ENCODE measurements at regions not wholly inside any gene's neighbourhood (a gene's known extent, or its start where the extent isn't known, plus 50 kb on each side); places are given as distances from the start of the nearest gene placed in this dataset.
"Not testable (repeated sequence)": the region's sequence is repeated elsewhere in the genome, so short reads cannot be mapped to it uniquely, and the experiment has no call there.

DNA sequence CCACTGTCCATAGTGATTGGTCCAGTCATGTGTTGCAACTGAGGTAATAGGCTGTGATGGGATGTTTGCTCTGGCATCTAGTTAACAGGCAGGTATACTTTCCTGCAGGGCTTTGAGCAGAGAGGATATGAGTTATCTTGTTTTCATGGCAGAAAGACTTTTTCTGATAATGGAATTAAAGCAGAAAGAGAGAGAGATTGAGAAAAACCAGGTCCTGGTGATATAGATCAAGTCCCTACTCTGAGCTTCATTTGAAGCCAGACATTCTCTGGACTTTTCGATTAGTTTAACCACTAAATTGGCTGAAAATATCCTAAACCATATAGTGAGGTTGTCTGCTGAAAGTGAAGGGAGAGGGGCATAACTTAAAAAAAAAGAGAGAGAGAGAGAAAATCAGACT lies 233.8 kb upstream of the TBX18 start:
- Histone ChIP-seq H3K4me3 (ENCODE audit: insufficient read depth, low read depth, low read length) (no peak overlapping the region), H3K9me3 (ENCODE audit: control insufficient read depth, low read length) (no peaks in the 10 kb centered on the region), H3K27me3 (ENCODE audit: control insufficient read depth, insufficient read depth, low read length, poor library complexity, severe bottlenecking) (no peaks in the 10 kb centered on the region), H3K36me3 (ENCODE audit: control insufficient read depth, insufficient read depth, low read length) (no peaks in the 10 kb centered on the region), H3K4me1 (ENCODE audit: control insufficient read depth, insufficient read depth, low read length) (no peaks in the 10 kb centered on the region), H3K27ac (ENCODE audit: insufficient read depth, low read depth, low read length, poor library complexity, severe bottlenecking) (no peak overlapping the region)
- 100% methylated on average over 1 of the region's 1 CpG; no CpG with 5 or more reads in 1 of the 2 experiments for WGBS, 2 experiments

DNA sequence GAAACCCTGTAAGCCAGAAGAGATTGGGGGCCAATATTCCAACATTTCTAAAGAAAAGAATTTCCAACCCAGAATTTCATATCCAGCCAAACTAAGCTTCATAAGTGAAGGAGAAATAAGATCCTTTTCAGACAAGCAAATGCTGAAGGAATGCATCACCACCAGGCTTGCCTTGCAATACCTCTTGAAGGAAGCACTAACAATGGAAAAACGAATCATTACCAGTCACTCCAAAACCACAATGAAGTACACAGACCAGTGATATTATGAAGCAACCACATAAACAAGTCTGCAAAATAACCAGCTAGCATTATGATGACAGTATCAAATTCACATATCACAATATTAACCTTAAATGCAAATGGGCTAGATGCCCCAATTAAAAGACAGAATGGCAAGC lies 224.4 kb upstream of the TBX18 start:
- H3K27me3 ChIP-seq (ENCODE audit: control insufficient read depth, insufficient read depth, low read length, poor library complexity, severe bottlenecking); H3K27ac ChIP-seq (ENCODE audit: insufficient read depth, low read depth, low read length, poor library complexity, severe bottlenecking); H3K36me3 ChIP-seq (ENCODE audit: control insufficient read depth, insufficient read depth, low read length); H3K9me3 ChIP-seq (ENCODE audit: control insufficient read depth, low read length); H3K4me1 ChIP-seq (ENCODE audit: control insufficient read depth, insufficient read depth, low read length); H3K4me3 ChIP-seq (ENCODE audit: insufficient read depth, low read depth, low read length): not testable (repeated sequence)
- 77 to 87% methylated on average over 1 of the region's 1 CpG for WGBS, 2 experiments

DNA sequence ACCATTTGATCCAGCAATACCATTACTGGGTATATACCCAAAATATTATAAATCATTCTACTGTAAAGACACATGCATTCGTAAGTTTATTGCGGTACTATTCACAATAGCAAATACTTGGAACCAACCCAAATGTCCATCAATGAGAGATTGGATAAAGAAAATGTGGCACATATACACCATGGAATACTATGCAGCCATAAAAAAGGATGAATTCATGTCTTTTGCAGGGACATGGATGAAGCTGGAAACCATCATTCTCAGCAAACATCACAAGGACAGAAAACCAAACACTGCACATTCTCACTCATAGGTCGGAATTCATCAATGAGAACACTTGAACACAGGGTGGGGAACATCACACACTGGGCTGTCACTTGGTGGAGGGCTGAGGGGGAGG lies 221.1 kb upstream of the TBX18 start:
- H3K4me3 ChIP-seq (ENCODE audit: insufficient read depth, low read depth, low read length); H3K36me3 ChIP-seq (ENCODE audit: control insufficient read depth, insufficient read depth, low read length); H3K4me1 ChIP-seq (ENCODE audit: control insufficient read depth, insufficient read depth, low read length); H3K27ac ChIP-seq (ENCODE audit: insufficient read depth, low read depth, low read length, poor library complexity, severe bottlenecking); H3K9me3 ChIP-seq (ENCODE audit: control insufficient read depth, low read length); H3K27me3 ChIP-seq (ENCODE audit: control insufficient read depth, insufficient read depth, low read length, poor library complexity, severe bottlenecking): not testable (repeated sequence)
- WGBS, 2 experiments = 90 to 93% methylated on average over 3 of the region's 3 CpGs

DNA sequence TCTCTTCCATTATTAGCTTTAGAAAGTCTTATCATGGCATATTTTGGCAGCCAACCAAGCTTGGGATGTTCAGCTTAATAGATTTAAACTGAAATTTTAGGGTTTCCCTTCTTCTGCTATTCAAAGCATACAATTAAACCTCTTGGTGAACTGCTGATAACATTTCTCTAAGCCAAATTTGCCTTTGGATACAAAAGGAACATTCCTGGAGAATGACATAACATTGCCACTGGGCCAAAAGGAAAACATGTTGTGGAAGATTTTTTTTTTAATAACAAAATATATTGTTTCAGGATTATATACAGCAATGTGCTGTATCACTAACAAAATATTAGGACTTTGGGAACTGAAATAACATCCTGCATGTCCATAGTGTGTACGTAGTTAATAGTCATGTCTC lies 215.1 kb upstream of the TBX18 start:
- no peaks in the 10 kb centered on the region for H3K9me3 ChIP-seq (ENCODE audit: control insufficient read depth, low read length)
- no peak overlapping the region for H3K27ac ChIP-seq (ENCODE audit: insufficient read depth, low read depth, low read length, poor library complexity, severe bottlenecking)
- no peaks in the 10 kb centered on the region for H3K36me3 ChIP-seq (ENCODE audit: control insufficient read depth, insufficient read depth, low read length)
- 100% methylated on average over 1 of the region's 1 CpG; no CpG with 5 or more reads in 1 of the 2 experiments for WGBS, 2 experiments
- H3K4me1 ChIP-seq (ENCODE audit: control insufficient read depth, insufficient read depth, low read length) = no peaks in the 10 kb centered on the region
- no peak overlapping the region for H3K4me3 ChIP-seq (ENCODE audit: insufficient read depth, low read depth, low read length)
- no peaks in the 10 kb centered on the region for H3K27me3 ChIP-seq (ENCODE audit: control insufficient read depth, insufficient read depth, low read length, poor library complexity, severe bottlenecking)

DNA sequence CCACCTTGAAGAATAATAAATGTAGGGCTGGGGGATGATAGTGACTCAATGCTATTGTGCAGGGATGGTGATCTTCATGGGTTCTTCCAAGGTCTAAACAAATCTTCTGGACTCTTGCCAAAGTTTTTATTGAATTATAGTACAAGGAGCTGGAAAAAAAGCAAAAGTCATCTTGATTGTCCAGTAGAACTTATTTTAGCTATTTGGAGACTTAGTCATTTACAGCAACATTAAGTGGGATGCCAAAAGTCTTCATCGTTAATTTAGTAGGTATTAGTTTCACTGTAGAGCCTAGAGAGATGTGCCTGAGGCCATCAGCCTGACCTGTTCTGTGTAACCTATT lies 212.9 kb upstream of the TBX18 start:
- no peaks in the 10 kb centered on the region for H3K4me1 ChIP-seq (ENCODE audit: control insufficient read depth, insufficient read depth, low read length)
- no peaks in the 10 kb centered on the region for H3K9me3 ChIP-seq (ENCODE audit: control insufficient read depth, low read length)
- no peak overlapping the region for H3K4me3 ChIP-seq (ENCODE audit: insufficient read depth, low read depth, low read length)
- H3K36me3 ChIP-seq (ENCODE audit: control insufficient read depth, insufficient read depth, low read length) = no peaks in the 10 kb centered on the region
- H3K27ac ChIP-seq (ENCODE audit: insufficient read depth, low read depth, low read length, poor library complexity, severe bottlenecking) = no peak overlapping the region
- no peaks in the 10 kb centered on the region for H3K27me3 ChIP-seq (ENCODE audit: control insufficient read depth, insufficient read depth, low read length, poor library complexity, severe bottlenecking)
- WGBS, 2 experiments = 97 to 100% methylated on average over 1 of the region's 1 CpG

DNA sequence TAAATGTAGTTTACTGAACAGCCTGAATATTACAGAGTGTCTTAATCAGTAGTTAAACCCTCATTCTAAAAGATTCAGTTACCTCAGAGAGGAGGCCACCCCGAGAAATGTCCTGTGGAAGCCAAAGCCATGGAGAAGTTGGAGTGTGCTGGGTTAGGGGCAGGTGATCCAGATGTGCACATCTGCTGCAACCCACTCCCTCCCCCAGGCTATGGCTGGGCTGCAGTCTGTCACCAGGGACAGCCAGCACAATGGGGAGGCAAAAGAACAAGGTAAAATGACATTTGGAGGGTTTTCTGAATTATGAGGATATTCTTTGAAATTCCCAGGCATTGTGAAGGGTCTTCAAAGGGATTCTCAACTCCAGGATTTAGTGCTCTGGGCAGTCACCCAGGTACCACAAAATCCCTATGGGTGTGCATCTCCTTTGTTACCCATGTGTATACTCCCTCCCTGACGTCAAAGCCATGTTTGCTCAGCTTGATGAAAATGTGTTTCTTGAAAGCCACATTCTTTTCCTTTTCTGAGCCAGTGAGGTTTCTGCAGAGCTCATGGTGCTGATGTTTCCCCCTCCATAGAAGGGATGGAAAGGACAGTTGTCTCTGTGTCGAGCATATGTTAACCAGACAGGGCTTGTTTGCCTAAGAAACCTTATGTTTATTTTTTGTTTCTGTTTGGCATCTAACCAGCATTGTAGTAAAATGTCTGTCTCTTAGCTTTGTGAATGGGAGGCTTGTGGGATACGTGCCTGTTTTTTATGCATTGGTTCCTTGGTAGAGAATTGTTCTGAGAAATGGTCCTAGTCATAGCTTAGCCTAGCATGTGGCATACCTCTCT lies 212.3 kb upstream of the TBX18 start:
- Histone ChIP-seq H3K9me3 (ENCODE audit: control insufficient read depth, low read length) (no peaks in the 10 kb centered on the region), H3K4me3 (ENCODE audit: insufficient read depth, low read depth, low read length) (no peak overlapping the region), H3K27ac (ENCODE audit: insufficient read depth, low read depth, low read length, poor library complexity, severe bottlenecking) (no peak overlapping the region), H3K36me3 (ENCODE audit: control insufficient read depth, insufficient read depth, low read length) (no peaks in the 10 kb centered on the region), H3K27me3 (ENCODE audit: control insufficient read depth, insufficient read depth, low read length, poor library complexity, severe bottlenecking) (no peaks in the 10 kb centered on the region), H3K4me1 (ENCODE audit: control insufficient read depth, insufficient read depth, low read length) (no peaks in the 10 kb centered on the region)
- WGBS, 2 experiments = 84 to 89% methylated on average over 4 of the region's 4 CpGs

DNA sequence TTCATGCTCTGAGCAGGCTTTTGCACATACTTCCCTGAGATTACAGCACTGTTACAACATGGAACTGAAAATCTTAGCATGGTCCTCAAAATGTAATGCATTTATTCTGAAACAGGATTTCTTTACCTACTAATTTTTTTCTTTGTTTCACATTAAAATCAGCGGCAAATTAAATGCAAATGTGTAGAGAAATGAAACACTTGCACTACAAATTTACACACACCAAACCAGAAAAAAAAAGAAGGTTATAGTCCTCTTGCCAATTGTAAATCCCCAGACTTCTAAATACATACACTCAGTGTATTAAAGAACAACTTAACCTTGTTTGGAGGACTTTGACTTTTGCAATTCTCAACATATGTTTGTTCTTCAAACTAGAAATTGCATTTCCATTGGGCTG lies 210.9 kb upstream of the TBX18 start:
- H3K9me3 ChIP-seq (ENCODE audit: control insufficient read depth, low read length) = no peaks in the 10 kb centered on the region
- no peak overlapping the region for H3K27ac ChIP-seq (ENCODE audit: insufficient read depth, low read depth, low read length, poor library complexity, severe bottlenecking)
- 86% methylated on average over 1 of the region's 1 CpG; no CpG with 5 or more reads in 1 of the 2 experiments for WGBS, 2 experiments

DNA sequence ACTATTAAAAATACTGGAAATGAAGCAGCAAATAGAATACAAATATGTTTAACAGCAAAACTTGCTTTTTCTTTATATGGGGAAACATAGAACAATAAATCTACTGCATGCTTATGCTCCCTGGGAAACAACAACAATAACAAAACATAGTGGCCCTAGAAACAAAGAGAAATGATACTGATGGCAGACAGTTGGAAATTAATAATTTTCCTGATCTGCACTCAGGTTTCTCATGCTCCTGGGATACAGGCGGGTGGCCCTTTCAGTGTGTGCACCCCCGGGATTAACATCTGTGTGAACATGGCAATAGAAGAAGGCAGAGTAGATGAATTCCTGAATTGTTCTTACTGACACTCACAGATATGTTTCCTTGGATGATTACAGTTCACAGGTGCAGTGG lies 209.2 kb upstream of the TBX18 start:
- no peaks in the 10 kb centered on the region for H3K9me3 ChIP-seq (ENCODE audit: control insufficient read depth, low read length)
- WGBS, 2 experiments = 83 to 94% methylated on average over 2 of the region's 2 CpGs
- H3K27me3 ChIP-seq (ENCODE audit: control insufficient read depth, insufficient read depth, low read length, poor library complexity, severe bottlenecking) = no peaks in the 10 kb centered on the region
- H3K4me3 ChIP-seq (ENCODE audit: insufficient read depth, low read depth, low read length) = no peak overlapping the region
- H3K27ac ChIP-seq (ENCODE audit: insufficient read depth, low read depth, low read length, poor library complexity, severe bottlenecking) = no peak overlapping the region
- no peaks in the 10 kb centered on the region for H3K36me3 ChIP-seq (ENCODE audit: control insufficient read depth, insufficient read depth, low read length)
- H3K4me1 ChIP-seq (ENCODE audit: control insufficient read depth, insufficient read depth, low read length) = no peaks in the 10 kb centered on the region

More for the DNA sequence above, 210.9 kb upstream of the TBX18 start:
- Histone ChIP-seq H3K4me3 (ENCODE audit: insufficient read depth, low read depth, low read length) (no peak overlapping the region), H3K4me1 (ENCODE audit: control insufficient read depth, insufficient read depth, low read length) (no peaks in the 10 kb centered on the region), H3K27me3 (ENCODE audit: control insufficient read depth, insufficient read depth, low read length, poor library complexity, severe bottlenecking) (no peaks in the 10 kb centered on the region), H3K36me3 (ENCODE audit: control insufficient read depth, insufficient read depth, low read length) (no peaks in the 10 kb centered on the region)

DNA sequence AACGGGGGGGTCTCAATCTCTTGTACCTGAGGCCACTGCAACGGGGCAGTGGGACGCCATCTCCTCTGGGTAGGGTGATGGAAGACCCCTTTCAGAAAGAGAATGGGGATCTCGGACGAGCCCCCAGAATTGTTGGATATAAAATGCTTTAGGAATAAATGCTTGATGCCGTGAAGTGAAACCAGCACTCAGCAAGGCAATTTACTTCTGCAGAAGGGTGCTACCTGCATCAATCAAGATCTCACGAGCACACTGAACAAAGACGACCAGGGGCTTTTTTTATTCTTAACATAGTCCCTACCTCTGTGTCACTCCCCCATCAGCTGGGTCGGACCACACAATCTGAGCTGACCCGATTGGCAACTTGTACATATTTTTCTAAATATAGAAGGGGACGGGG lies 203.6 kb upstream of the TBX18 start:
- Histone ChIP-seq H3K4me3 (ENCODE audit: insufficient read depth, low read depth, low read length) (no peak overlapping the region), H3K27me3 (ENCODE audit: control insufficient read depth, insufficient read depth, low read length, poor library complexity, severe bottlenecking) (no peaks in the 10 kb centered on the region), H3K36me3 (ENCODE audit: control insufficient read depth, insufficient read depth, low read length) (no peaks in the 10 kb centered on the region), H3K9me3 (ENCODE audit: control insufficient read depth, low read length) (peaks cover 5% of the 10 kb centered on the region), H3K4me1 (ENCODE audit: control insufficient read depth, insufficient read depth, low read length) (no peaks in the 10 kb centered on the region), H3K27ac (ENCODE audit: insufficient read depth, low read depth, low read length, poor library complexity, severe bottlenecking) (no peak overlapping the region)
- WGBS, 2 experiments = 93 to 94% methylated on average over 11 of the region's 11 CpGs

DNA sequence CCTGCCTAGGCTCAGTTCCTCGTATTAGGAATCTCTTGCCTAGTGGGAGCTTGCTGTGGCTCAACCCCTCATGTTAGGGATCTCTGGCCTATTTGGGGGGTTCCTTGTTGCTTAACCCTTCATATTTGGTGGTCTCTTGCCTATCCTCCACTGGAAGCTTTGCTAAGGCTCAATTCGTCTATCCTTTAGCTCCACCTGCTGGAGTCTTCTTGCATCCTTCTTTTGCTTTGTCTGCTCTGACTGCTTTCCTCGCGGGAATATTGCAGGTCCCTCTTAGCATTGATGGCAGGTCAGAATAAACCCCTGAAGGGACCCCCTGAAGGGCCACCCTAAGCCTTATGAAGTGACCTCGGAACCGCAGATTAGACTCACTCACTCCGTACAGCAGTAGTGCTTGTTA lies 203.0 kb upstream of the TBX18 start:
- Histone ChIP-seq H3K36me3 (ENCODE audit: control insufficient read depth, insufficient read depth, low read length) (no peaks in the 10 kb centered on the region), H3K27ac (ENCODE audit: insufficient read depth, low read depth, low read length, poor library complexity, severe bottlenecking) (no peak overlapping the region), H3K4me1 (ENCODE audit: control insufficient read depth, insufficient read depth, low read length) (no peaks in the 10 kb centered on the region), H3K4me3 (ENCODE audit: insufficient read depth, low read depth, low read length) (no peak overlapping the region), H3K9me3 (ENCODE audit: control insufficient read depth, low read length) (peaks cover 5% of the 10 kb centered on the region), H3K27me3 (ENCODE audit: control insufficient read depth, insufficient read depth, low read length, poor library complexity, severe bottlenecking) (no peaks in the 10 kb centered on the region)
- WGBS, 2 experiments = 61 to 63% methylated on average over 7 of the region's 7 CpGs
